CD1c-positive myeloid dendritic cell (primary cell): ENCODE measurements at regions not wholly inside any gene's neighbourhood (a gene's known extent, or its start where the extent isn't known, plus 50 kb on each side); places are given as distances from the start of the nearest gene placed in this dataset.
"Not testable (repeated sequence)": the region's sequence is repeated elsewhere in the genome, so short reads cannot be mapped to it uniquely, and the experiment has no call there.

Experiments used
- DNase-seq: peaks from one replicate; pipeline ENCODE4 v3.0.0-alpha.2; 2016; ENCODE audit errors: extremely low spot score

DNA sequence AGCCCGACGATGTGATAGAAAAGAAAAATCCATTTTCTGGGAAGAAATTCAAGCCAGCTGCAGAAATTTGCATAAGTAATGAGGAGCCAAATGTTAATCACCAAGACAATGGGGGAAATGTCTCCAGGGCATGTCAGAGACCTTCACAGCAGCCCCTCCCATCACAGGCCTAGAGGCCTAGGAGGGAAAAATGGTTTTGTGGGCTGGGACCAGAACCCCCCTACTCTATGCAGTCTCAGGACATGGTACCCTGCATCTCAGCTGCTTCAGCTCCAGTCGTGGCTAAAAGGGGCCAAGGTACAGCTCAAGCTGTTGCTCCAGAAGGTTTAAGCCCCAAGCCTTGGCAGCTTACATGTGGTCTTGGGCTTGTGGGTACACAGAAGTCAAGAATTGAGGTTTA, 155.5 kb upstream of the FOXQ1 start:
- DNase-seq, result not testable (repeated sequence)

DNA sequence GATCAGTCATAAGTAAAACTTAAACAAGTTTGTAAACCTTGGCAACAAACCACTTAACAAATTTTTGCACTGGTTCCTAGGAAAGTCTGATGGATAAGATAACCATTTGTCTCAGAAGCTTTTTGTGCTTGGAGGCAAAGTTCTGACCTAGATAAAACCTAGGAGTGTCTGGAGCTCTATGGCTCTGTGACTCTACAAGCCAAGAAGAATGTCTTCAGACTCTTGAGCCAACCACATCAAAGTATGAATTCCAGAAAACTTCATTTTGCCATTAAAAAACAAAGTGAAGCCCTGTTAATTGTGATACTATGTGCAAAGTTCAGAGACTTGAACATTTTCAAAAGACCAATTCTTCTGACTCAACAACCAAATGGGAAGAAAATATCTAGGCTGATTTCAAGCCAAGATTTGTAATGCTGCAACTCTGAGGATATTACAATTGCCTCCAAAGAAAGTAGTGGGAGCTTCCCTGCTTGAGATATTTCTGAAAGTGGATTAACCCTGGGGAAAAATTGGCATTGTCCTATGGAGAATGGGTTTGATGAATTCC, 158.1 kb upstream of the FOXQ1 start:
- DNase-seq, result no peak

DNA sequence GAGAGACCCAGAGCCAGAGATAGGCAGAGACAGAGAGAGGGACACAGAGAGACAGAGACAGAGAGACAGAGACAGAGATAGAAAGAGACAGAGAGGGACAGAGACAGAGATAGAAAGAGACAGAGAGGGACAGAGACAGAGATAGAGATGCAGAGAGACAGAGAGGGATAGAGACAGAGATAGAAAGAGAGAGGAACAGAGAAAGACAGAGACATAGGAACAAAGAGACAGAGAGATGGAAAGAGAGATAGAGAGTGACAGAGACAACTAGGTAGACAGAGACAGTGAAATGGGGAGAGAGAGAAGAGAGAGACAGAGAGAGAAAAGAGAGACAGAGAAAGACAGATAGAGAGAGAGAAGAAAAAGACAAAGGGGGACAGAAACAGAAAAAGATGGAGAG, 165.4 kb upstream of the FOXQ1 start:
- DNase-seq, result no peak

GRCh38 chr6:1145768-1146218, 166.1 kb upstream of the FOXQ1 start:
- no peak for DNase-seq

GRCh38 chr6:1144842-1145767, 166.8 kb upstream of the FOXQ1 start:
- DNase-seq, result no peak

DNA sequence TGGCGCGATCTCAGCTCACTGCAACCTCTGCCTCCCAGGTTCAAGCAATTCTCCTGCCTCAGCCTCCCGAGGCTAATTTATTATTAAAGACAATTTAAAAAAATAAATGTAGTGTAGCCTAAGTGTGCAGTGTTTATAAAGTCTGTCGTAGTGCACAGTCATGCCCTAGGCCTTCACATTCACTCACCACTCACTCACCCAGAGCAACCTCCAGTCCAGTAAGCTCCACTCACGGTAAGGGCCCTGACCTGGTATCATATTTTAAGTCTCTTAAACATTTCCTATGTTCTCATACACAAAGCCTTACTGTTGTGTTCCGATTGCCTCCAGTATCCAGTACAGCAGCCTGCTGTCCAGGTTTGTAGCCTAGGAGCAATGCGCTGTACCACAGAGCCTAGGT, 168.2 kb upstream of the FOXQ1 start:
- no peak for DNase-seq

GRCh38 chr6:1139155-1139890, 172.6 kb upstream of the FOXQ1 start:
- no peak for DNase-seq

GRCh38 chr6:1137849-1138248, 174.0 kb upstream of the FOXQ1 start:
- no peak for DNase-seq

DNA sequence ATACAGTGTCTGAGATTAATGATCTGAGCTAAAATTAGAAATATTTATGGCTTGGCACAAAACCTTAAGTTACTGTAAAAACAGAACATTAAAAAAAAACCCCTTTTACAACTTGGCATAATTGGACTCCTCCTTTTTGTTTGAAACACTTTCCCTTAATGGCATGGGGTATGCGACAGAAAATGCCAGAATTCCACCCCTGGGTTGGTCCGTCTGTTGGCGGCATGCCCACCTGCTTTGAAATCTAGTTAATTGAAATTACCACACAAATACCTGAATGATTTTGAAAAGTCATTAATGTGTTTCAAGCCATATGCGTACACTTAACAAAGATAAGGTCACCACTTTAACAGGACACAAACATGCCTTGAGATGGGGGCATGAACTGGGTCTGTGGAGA, 175.1 kb upstream of the FOXQ1 start:
- DNase-seq, result no peak

DNA sequence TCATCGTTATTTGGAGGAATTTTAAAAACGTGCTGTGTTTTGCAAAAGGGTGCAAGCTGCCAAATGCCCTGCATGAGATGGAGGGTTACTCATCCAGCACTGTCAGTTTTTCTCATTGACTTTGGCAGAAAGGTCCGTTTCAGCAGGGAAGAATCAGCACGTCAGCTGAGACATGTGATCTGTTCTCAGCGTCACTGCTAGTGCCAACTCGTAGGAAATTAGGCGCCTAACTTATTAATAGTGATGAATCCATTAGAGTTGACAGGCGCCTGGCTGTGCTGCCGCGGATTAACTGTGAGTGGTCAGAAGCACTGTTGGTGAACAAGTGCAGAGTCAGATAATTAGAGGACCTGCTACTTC, 175.5 kb upstream of the FOXQ1 start:
- no peak for DNase-seq

- DNase-seq, result no peak
Measured at GRCh38 chr6:1135726-1136414, 176.0 kb upstream of the FOXQ1 start.

- no peak for DNase-seq
Measured at GRCh38 chr6:1131285-1132079, 180.4 kb upstream of the FOXQ1 start.

GRCh38 chr6:1130709-1131108, 181.2 kb upstream of the FOXQ1 start:
- DNase-seq, result no peak

DNA sequence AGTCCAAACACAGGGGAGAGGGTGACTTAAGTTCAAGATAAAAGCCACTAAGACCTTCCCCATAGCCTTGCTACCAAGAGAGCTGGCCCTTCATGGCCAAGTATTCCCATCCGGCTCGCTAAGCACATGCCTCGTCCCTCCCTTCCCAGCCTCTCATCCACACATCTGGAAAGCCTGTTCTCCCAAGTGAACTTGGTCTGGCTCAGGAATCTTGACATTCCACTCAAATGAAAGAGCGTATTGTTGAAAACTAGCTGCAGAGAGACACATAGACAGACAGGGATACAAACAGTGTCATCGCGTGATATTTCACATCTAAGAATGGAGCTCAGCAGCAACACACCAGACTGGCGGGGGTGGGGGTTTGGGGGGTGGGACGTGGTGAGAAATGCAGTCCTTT, 182.8 kb upstream of the FOXQ1 start:
- no peak for DNase-seq

GRCh38 chr6:1127597-1128288, 184.2 kb upstream of the FOXQ1 start:
- DNase-seq, result no peak

DNA sequence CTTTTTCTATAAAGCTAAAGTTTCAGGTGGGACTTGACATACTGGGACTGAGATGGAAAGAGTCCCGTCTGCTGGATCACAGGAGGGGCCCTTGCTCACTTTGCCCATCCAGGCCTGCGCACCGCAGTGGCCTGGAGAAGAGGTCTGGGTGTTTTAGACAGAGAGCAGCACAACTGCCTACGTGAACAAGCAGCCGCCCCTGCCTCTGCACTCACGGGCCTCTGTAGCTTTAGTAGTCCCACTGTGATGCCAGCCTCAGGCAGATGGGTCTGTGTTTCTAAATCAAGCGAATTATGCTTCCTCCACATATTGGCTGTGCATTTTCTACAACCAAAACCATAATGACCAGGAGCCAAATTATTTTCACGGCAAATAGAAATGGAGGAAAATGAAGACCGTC, 184.8 kb upstream of the FOXQ1 start:
- DNase-seq, result no peak

DNA sequence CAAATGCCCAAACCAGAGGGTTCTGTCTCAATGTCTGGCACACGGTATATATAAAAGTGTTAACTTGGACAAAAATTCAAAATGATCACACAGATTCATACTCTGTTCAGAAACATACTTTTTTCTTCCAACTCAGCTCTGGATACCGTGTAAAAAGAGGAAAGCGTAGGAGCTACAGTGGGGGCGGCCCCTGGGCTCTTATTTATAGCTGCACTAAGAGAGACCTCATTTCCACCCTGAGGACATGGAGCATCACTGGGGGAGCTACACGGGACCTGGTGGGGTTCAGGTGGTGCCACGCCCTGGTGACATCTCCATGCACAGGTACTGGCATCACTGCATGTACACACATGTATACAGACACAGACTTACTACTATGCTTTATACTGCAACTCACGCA, 185.9 kb upstream of the FOXQ1 start:
- DNase-seq, result no peak

DNA sequence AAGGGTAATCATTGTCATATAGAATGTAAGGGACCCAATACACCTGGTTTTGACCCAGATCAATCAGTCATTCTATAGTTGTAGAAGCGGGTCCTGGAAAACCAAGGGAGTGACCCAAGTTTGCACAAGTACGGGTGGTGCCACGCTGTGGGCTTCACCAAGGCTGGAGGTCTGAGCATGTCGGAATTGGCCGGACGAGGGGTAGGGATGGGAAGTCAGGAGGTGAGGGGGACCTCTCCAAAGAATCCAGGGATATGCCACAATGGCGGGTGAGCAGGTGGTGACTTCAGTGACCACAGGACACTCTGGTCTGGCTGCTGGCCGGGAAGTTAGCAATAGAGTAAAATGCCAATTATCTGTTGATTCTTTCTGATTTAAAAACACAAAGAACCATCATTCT, 186.6 kb upstream of the FOXQ1 start:
- no peak for DNase-seq

DNA sequence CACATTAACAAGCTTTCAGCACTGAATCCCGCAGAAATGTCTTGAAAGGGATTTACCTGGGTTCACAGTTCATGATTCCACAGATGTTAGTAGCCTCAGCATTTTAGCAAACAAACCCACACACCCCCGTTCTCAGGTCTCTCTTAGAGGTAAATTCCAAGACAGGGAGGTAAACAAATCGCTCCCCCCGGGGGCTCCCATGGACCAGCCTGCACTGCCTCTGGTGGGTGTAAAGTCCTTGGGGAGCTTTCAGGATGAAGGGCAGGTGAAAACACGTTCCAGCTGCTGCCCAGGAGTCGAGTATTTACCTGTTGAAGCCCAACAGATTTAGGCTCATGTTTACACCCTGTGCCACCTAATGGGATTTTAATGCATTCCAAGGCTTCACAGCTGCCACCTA, 187.0 kb upstream of the FOXQ1 start:
- DNase-seq, result no peak
